Right lobe of liver (tissue), 4 donors: ENCODE measurements at regions not wholly inside any gene's neighbourhood (a gene's known extent, or its start where the extent isn't known, plus 50 kb on each side); places are given as distances from the start of the nearest gene placed in this dataset.

Experiments used
- POLR2A ChIP-seq: fragments of 450-650 bp; IDR thresholded peaks from one replicate; pipeline ENCODE4 v1.6.1; 2017; ENCODE audit warnings: antibody characterized with exemption, mild to moderate bottlenecking
- TF ChIP-seq, protein P1 (sequence below), 4 donors: fragments of 200-600 bp in 3 of 4; fragments of 450-650 bp in 1 of 4; IDR thresholded peaks; one replicate each; pipeline versions ENCODE4 v1.5.1 to v1.8.0; 2016 to 2022; ENCODE audit warnings: antibody characterized with exemption in 4 of 4, mild to moderate bottlenecking in 2 of 4
- donor health status: DM: no; HTN: no; CAD: no.
- donor health status: DM: no; HTN: no; CAD: no.
- donor health status: DM: no; HTN: yes; CAD: no.

DNA sequence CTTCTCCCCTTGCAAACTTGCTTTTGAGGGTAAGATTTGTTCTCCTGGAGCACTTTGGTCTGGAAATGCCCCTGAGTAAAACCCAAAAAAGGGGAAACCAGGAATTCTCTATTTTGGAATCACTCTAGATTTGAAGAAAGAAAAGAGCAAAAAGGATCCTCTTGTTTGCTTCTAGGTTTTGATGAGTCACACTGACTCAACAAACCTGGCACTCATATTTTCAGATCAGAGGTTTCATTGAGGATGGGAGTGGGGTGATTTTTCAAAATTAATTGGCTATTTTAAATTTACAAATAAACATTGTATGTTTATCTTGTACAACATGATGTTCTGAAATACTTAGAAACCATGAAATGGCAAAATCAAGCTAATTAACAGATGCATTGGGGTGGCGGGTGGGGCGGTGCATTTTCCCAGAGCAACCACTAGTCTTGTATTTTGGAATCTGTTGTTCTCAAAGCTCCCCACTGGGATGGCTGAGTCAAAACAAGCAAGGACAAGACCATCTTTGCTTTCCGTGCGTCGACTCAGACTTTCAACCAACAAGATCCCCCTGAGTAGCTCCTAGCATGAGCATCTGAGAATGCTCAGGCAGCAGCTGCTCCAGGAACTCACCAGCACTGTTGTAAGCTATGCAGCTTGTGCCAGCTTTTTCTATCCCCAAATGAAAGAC is 451.4 kb downstream of the WDR72 start:
- TF ChIP-seq, protein P1, sequence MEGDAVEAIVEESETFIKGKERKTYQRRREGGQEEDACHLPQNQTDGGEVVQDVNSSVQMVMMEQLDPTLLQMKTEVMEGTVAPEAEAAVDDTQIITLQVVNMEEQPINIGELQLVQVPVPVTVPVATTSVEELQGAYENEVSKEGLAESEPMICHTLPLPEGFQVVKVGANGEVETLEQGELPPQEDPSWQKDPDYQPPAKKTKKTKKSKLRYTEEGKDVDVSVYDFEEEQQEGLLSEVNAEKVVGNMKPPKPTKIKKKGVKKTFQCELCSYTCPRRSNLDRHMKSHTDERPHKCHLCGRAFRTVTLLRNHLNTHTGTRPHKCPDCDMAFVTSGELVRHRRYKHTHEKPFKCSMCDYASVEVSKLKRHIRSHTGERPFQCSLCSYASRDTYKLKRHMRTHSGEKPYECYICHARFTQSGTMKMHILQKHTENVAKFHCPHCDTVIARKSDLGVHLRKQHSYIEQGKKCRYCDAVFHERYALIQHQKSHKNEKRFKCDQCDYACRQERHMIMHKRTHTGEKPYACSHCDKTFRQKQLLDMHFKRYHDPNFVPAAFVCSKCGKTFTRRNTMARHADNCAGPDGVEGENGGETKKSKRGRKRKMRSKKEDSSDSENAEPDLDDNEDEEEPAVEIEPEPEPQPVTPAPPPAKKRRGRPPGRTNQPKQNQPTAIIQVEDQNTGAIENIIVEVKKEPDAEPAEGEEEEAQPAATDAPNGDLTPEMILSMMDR (IDR thresholded peaks at IDR 0.05) = no peak
- no peak for TF ChIP-seq POLR2A
